A549 (cell line): ENCODE measurements at regions not wholly inside any gene's neighbourhood (a gene's known extent, or its start where the extent isn't known, plus 50 kb on each side); places are given as distances from the start of the nearest gene placed in this dataset.

ENCODE experiments used
- ATAC-seq, 2 experiments: fragments of 200-7000 bp in 1 of 2; fragments of >200 bp in 1 of 2; cut with Nextera tagmentation in 1 of 2; cut with Tn5 transposase in 1 of 2; 3 replicates each; pipeline versions ENCODE4 v1.8.0 to v1.9.1; 2018 to 2020; ENCODE audit warnings: mild to moderate bottlenecking in 1 of 2, moderate library complexity in 1 of 2
- CTCF ChIA-PET: fragments of 300-600 bp; sonication (Branson Sonifier 250); formaldehyde crosslinking; extraction: SDS; loops from one replicate; lab custom pipeline; 2021; ENCODE audit warnings: antibody characterized with exemption, inconsistent platforms; lab: Yijun Ruan, JAX
- POLR2A ChIA-PET: fragments of 350-600 bp; formaldehyde crosslinking; extraction: SDS; loops from one replicate; lab custom pipeline; 2021; ENCODE audit warnings: antibody characterized with exemption, inconsistent platforms; lab: Yijun Ruan, JAX
- DNase-seq, 2 experiments: peaks; one replicate each; pipeline versions ENCODE4 v3.0.0 to v3.0.0-alpha.2; 2011 to 2016; ENCODE audit warnings: low read depth in 1 of 2, low spot score in 1 of 2
- FAIRE-seq: peaks from 2 replicates; lab custom pipeline; 2011; peaks lifted over from hg19 to GRCh38; lab: Jason Lieb, UNC
- H3K27ac ChIP-seq, 2 experiments: fragments of >200 bp; sonication (Bioruptor Twin); formaldehyde crosslinking; 3 replicates each; pipeline ENCODE4 v1.5.1; 2016 to 2017
- H3K4me1 ChIP-seq: fragments of >200 bp; sonication (Bioruptor Twin); formaldehyde crosslinking; 3 replicates; pipeline ENCODE4 v1.6.1; 2016
- H3K4me2 ChIP-seq: fragments of >200 bp; sonication (Bioruptor Twin); formaldehyde crosslinking; 3 replicates; pipeline ENCODE4 v1.6.1; 2016
- H3K4me3 ChIP-seq: fragments of >200 bp; sonication (Bioruptor Twin); formaldehyde crosslinking; 3 replicates; pipeline ENCODE4 v1.5.1; 2016
- H3K9me3 ChIP-seq: fragments of >200 bp; sonication (Bioruptor Twin); formaldehyde crosslinking; 3 replicates; pipeline ENCODE4 v1.6.1; 2016
- BHLHE40 ChIP-seq: IDR thresholded peaks from 2 replicates; pipeline ENCODE4 v1.6.1; 2012; ENCODE audit warnings: low read depth, low read length, inconsistent platforms
- CBX2 ChIP-seq: fragments of 200-600 bp; sonication (generic); IDR thresholded peaks from 2 replicates; pipeline ENCODE4 v1.6.1; 2016; ENCODE audit warnings: low read depth, mild to moderate bottlenecking, borderline replicate concordance
- EHF ChIP-seq: fragments of 250-450 bp; sonication (Bioruptor Pico); IDR thresholded peaks from 2 replicates; pipeline ENCODE4 v1.5.0; 2020; ENCODE audit warnings: mild to moderate bottlenecking
- EHMT2 ChIP-seq: fragments of 200-600 bp; sonication (generic); IDR thresholded peaks from 2 replicates; pipeline ENCODE4 v1.6.1; 2016; ENCODE audit warnings: antibody characterized with exemption, low read depth, mild to moderate bottlenecking, moderate library complexity
- EP300 ChIP-seq, 2 experiments: fragments of >200 bp; sonication (Bioruptor Twin); formaldehyde crosslinking; IDR thresholded peaks; 2 replicates in 1 of 2; 3 replicates in 1 of 2; pipeline ENCODE4 v1.6.1; 2016 to 2017
- ESRRA ChIP-seq: fragments of 150-350 bp; IDR thresholded peaks from 2 replicates; pipeline ENCODE4 v1.6.1; 2014; ENCODE audit warnings: mild to moderate bottlenecking, low read length, borderline replicate concordance
- FOXS1 ChIP-seq: fragments of 250-450 bp; sonication (Bioruptor Pico); IDR thresholded peaks from 2 replicates; pipeline ENCODE4 v1.5.0; 2020; ENCODE audit warnings: mild to moderate bottlenecking, moderate library complexity
- HEYL ChIP-seq: fragments of 250-450 bp; sonication (Bioruptor Pico); IDR thresholded peaks from 2 replicates; pipeline ENCODE4 v1.8.0; 2021; ENCODE audit warnings: mild to moderate bottlenecking, moderate library complexity
- HOXA7 ChIP-seq: fragments of 250-450 bp; sonication (Bioruptor Pico); IDR thresholded peaks from 2 replicates; pipeline ENCODE4 v1.5.0; 2020; ENCODE audit warnings: mild to moderate bottlenecking, moderate library complexity
- JUN ChIP-seq, 2 experiments: fragments of >200 bp; sonication (Bioruptor Twin); formaldehyde crosslinking; IDR thresholded peaks; 2 replicates in 1 of 2; 3 replicates in 1 of 2; pipeline ENCODE4 v1.6.1; 2016 to 2017
- MAZ ChIP-seq: fragments of 150-350 bp; IDR thresholded peaks from 2 replicates; pipeline ENCODE4 v1.6.1; 2014; ENCODE audit warnings: antibody characterized with exemption, low read depth, low read length, borderline replicate concordance
- NPAS2 ChIP-seq: fragments of 250-450 bp; sonication (Bioruptor Pico); IDR thresholded peaks from 2 replicates; pipeline ENCODE4 v1.8.0; 2022; ENCODE audit warnings: mild to moderate bottlenecking, moderate library complexity, borderline replicate concordance
- POLR2A ChIP-seq: IDR thresholded peaks from 2 replicates; pipeline ENCODE4 v1.6.1; 2012; ENCODE audit warnings: mild to moderate bottlenecking, low read length
- RAD21 ChIP-seq, 2 experiments: fragments of >200 bp in 1 of 2; sonication (Bioruptor Twin) in 1 of 2; formaldehyde crosslinking in 1 of 2; IDR thresholded peaks in 1 of 2; conservative IDR thresholded peaks in 1 of 2; 2 replicates in 1 of 2; 3 replicates in 1 of 2; pipeline ENCODE4 v1.6.1; 2012 to 2018; ENCODE audit warnings: inconsistent platforms in 1 of 2
- RARB ChIP-seq: fragments of 250-450 bp; sonication (Bioruptor Pico); IDR thresholded peaks from 2 replicates; pipeline ENCODE4 v1.8.0; 2021; ENCODE audit warnings: mild to moderate bottlenecking, moderate library complexity
- RCOR1 ChIP-seq: fragments of 150-350 bp; IDR thresholded peaks from 2 replicates; pipeline ENCODE4 v1.6.1; 2014; ENCODE audit warnings: antibody characterized with exemption, low read length, low read depth
- RFX5 ChIP-seq: fragments of 450-650 bp; IDR thresholded peaks from 2 replicates; pipeline ENCODE4 v1.7.1; 2014; ENCODE audit warnings: antibody characterized with exemption, mild to moderate bottlenecking, moderate library complexity
- RNF2 ChIP-seq: fragments of 200-600 bp; sonication (generic); IDR thresholded peaks from 2 replicates; pipeline ENCODE4 v1.6.1; 2016; ENCODE audit warnings: low read depth, mild to moderate bottlenecking, antibody characterized with exemption, moderate library complexity, borderline replicate concordance
- SMC3 ChIP-seq: fragments of >200 bp; sonication (Bioruptor Twin); formaldehyde crosslinking; IDR thresholded peaks from 3 replicates; pipeline ENCODE4 v1.6.1; 2018; ENCODE audit warnings: inconsistent platforms
- ZFP36 ChIP-seq: fragments of 450-650 bp; IDR thresholded peaks from 2 replicates; pipeline ENCODE4 v1.6.1; 2014; ENCODE audit warnings: borderline replicate concordance; ENCODE audit not compliant: partially characterized antibody
- WGBS: methylation state at CpG from one replicate; pipeline ENCODE4 v1.1.6; 2017; ENCODE audit errors: missing lambda C conversion rate; 5-methylcytosine and 5-hydroxymethylcytosine counted together
- TF ChIP-seq, protein P1 (sequence below): fragments of >200 bp; sonication (Bioruptor Twin); formaldehyde crosslinking; IDR thresholded peaks from 3 replicates; pipeline ENCODE4 v1.5.1; 2016
- TF ChIP-seq, protein P2 (sequence below): IDR thresholded peaks from 2 replicates; pipeline ENCODE4 v1.6.1; 2012

- FAIRE-seq = no peak
- ChIA-PET CTCF (interaction anchor here (0.5 to 1.2 kb wide), 2 partner anchors 46 to 159 kb away, joined by 3 read pairs; no protein-coding TSS in a partner anchor), POLR2A (no interaction called here)
- no peak overlapping the region for H3K27ac ChIP-seq
- 0 out of 3 replicates have a peak, but pooled peaks cover 4% of the 10 kb centered on the region for H3K9me3 ChIP-seq
- no peak overlapping the region for H3K4me3 ChIP-seq
- H3K4me2 ChIP-seq = no peak overlapping the region
- H3K4me1 ChIP-seq = no peaks in the 10 kb centered on the region
- no peak for TF ChIP-seq ZFP36
- TF ChIP-seq HEYL (CRISPR knock-in tag) = no peak
- no peak for TF ChIP-seq BHLHE40
- no peak for TF ChIP-seq RAD21 (conservative IDR thresholded peaks at IDR 0.05 in 1 of 2, IDR thresholded peaks at IDR 0.05 in 1 of 2)
- no peak for TF ChIP-seq RFX5
- no peak for TF ChIP-seq SMC3
- 69% methylated on average over 1 of the region's 1 CpG for WGBS
- peak; percentile 63 to 76; a peak in 4 of 6 replicates for ATAC-seq
- DNase-seq = peak; percentile 15 to 20
Measured at GRCh38 chr14:49464885-49465284, 121.3 kb downstream of the RPS29 start.

- CTCF ChIA-PET = interaction anchor here (2.4 to 3.2 kb wide), 3 partner anchors 9 to 87 kb away, joined by 15 to 25 read pairs (median 17); no protein-coding TSS in a partner anchor
- POLR2A ChIA-PET = no interaction called here
- no peak for ATAC-seq
- Histone ChIP-seq H3K4me3 (no peak overlapping the region), H3K27ac (no peak overlapping the region), H3K4me2 (no peak overlapping the region), H3K4me1 (no peaks in the 10 kb centered on the region), H3K9me3 (no peaks in the 10 kb centered on the region)
- 89% methylated on average over 1 of the region's 1 CpG for WGBS
- no peak for FAIRE-seq
- TF ChIP-seq EP300 (IDR thresholded peaks at IDR 0.05) (no peak), RARB (CRISPR knock-in tag) (no peak), MAZ (no peak), RCOR1 (no peak), EHMT2 (no peak), ESRRA (no peak), RAD21 (conservative IDR thresholded peaks at IDR 0.05 in 1 of 2, IDR thresholded peaks at IDR 0.05 in 1 of 2) (no peak), POLR2A (no peak), BHLHE40 (no peak), RFX5 (no peak), NPAS2 (CRISPR knock-in tag) (no peak), SMC3 (no peak), JUN (IDR thresholded peaks at IDR 0.05) (no peak), HOXA7 (CRISPR knock-in tag) (no peak), EHF (CRISPR knock-in tag) (no peak), RNF2 (no peak), FOXS1 (CRISPR knock-in tag) (no peak), CBX2 (no peak)
- TF ChIP-seq, protein P1, sequence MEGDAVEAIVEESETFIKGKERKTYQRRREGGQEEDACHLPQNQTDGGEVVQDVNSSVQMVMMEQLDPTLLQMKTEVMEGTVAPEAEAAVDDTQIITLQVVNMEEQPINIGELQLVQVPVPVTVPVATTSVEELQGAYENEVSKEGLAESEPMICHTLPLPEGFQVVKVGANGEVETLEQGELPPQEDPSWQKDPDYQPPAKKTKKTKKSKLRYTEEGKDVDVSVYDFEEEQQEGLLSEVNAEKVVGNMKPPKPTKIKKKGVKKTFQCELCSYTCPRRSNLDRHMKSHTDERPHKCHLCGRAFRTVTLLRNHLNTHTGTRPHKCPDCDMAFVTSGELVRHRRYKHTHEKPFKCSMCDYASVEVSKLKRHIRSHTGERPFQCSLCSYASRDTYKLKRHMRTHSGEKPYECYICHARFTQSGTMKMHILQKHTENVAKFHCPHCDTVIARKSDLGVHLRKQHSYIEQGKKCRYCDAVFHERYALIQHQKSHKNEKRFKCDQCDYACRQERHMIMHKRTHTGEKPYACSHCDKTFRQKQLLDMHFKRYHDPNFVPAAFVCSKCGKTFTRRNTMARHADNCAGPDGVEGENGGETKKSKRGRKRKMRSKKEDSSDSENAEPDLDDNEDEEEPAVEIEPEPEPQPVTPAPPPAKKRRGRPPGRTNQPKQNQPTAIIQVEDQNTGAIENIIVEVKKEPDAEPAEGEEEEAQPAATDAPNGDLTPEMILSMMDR = no peak
- TF ChIP-seq, protein P2, sequence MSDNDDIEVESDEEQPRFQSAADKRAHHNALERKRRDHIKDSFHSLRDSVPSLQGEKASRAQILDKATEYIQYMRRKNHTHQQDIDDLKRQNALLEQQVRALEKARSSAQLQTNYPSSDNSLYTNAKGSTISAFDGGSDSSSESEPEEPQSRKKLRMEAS = no peak
- DNase-seq = no peak
Measured at GRCh38 chr14:49463146-49463545, 123.0 kb downstream of the RPS29 start.
